GM18873 (cell line): ENCODE measurements at regions not wholly inside any gene's neighbourhood (a gene's known extent, or its start where the extent isn't known, plus 50 kb on each side); places are given as distances from the start of the nearest gene placed in this dataset.
"Not testable (repeated sequence)": the region's sequence is repeated elsewhere in the genome, so short reads cannot be mapped to it uniquely, and the experiment has no call there.

Source experiments
- ATAC-seq: cut with Tn5 transposase; IDR thresholded peaks from one replicate; pipeline ENCODE4 v1.9.1; 2021; ENCODE audit warnings: mild to moderate bottlenecking, moderate library complexity, moderate number of reproducible peaks; ENCODE audit not compliant: unreplicated experiment, low FRiP score

DNA sequence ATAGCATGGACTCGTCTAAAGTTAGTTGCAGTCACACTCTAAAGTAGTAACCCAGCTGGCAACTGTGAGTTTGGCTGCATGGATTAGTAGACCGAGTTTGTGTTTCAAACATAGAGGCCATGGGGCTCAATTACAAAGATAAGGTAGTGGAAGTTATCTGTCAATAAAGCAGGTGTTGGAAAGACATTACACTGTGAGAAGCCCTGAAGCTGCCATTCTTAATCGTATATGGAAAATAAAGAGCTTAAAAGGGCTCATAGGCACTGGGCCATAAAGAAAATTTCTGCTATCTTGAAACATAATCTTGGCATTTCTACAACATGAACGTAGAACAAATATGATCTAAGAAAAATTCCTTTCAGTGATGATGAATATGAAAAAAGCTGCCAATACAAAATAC lies 837.7 kb downstream of the REEP3 start:
- ATAC-seq: no peak

DNA sequence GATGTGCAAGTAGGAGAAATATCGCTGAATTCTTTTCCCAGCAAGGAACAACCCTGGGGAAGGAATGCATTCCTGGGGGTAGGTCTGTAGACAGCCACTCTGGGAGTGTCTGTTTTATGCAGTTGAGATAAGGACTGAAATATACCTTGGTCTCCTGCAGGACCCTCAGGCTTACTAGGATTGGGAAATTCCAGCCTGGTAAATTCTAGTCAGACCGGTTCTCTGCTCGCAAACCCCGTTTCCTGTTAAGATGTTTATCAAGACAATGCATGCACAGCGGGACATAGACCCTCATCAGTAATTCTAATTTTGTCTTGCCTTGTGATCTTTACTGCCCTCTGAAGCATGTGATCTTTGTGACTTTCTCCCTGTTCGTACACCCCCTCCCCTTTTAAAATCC lies 839.0 kb downstream of the REEP3 start:
- ATAC-seq: not testable (repeated sequence)

DNA sequence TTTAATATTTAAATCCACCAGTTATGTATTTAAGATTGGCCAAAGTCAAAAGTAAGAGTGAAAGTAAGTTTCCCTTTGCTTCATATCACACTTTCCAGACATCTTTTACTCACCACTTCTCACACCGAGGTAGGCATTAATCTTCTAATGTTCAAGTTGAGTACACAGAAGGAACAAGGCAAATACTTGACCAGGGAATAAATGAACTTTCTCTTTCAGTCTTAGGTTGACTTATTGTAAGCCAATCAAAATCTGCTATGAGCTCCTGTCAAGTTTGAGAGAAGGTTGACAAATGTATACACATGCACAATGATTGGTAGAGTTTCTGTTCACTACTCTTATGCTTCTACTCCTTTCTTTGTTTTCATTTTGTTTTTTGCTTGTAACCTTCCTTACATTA lies 842.5 kb downstream of the REEP3 start:
- ATAC-seq: no peak

DNA sequence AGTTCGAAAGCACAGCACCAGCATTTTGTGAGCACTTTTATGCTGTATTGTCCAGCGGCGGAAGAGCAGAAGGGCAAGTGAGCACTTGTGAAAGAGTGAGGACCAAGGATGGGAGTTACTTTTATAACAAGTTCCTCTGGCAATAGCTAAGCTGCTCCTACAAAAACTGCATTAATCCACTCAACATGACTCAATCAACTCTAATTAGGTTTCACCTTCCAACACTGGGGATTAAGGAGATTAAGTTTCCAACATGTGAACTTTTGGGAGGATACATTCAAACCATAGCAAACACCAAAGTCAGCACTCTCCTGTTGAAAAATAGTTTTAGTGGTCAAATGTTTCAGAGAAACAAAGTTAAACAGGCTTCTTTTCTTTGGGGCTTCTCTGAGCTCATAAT lies 844.5 kb downstream of the REEP3 start:
- ATAC-seq: no peak

DNA sequence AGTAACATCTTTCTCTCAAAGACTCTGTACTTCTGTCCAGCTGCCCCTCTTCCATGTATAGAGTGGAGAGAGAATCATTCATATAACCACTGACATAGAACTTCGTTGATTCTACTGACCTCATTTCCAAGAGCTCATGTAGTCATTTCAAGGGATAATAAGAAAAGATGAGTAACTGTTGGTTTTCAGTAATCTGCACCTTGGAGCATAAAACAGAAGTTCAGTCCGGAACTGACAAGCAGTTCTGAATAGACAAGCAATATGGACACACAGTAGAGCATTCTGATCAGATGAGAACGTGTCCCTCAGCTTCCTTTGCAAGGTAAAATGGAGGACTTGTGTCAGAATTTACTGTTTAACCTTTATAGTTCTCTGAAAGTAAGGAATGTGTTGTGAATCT lies 847.1 kb downstream of the REEP3 start:
- ATAC-seq: no peak

DNA sequence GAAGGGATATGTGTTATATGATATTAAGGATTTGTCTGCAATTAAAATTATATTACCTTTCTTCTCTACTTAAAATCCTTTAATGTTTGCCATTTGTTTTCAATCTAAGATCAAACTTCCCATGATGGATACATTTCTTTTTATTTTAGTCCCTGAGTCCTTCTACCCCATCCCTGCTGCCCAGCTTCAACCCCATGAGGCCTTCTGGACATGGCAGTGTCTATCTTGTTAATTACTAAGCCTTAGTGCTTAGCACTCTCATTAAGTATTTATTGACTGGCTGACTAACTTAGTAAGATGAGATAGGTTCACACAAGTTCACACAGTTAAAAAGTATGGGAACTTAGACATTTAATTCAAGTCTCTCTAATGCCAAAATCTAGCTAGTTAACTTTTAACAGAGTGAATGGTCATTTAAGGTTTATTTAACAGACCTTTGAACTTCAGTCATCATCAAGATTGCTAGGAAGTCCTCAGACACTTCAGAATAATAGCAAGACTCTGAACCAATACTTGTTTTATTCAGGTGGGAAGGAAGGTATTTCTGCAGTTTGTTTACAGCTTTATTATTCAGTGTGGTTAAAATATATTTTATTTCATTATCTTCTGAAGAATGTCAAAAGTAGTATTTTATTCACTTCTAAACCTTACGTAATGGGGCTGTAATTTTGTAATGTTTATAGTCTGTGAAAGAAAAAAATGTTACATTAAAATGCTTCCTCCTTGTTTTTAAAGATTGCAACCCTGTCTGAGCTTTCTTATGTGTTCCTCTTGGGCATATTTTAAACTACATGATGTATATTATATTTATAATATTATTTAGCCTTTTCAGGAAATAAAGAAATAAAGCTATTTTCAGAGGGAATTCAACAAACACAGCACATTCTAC lies 848.9 kb downstream of the REEP3 start:
- no peak for ATAC-seq

DNA sequence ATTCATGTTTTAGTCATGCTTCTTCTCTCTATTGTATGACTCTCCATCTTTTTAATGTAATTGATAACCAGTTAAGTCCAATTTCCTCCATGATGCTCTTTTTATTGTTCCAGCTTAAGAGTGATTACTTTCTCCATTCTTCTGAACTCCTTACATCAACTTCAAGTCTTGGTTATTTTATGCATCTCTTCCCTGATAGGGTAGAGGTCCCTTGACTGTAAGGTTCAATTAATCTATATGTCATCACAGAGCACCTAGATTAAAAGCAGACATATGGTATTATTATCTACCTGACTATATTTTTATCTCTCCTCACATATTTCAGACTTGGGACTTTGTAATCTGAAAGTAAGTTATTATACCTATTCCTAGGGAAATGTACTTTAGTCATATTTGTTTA lies 853.1 kb downstream of the REEP3 start:
- ATAC-seq: no peak

DNA sequence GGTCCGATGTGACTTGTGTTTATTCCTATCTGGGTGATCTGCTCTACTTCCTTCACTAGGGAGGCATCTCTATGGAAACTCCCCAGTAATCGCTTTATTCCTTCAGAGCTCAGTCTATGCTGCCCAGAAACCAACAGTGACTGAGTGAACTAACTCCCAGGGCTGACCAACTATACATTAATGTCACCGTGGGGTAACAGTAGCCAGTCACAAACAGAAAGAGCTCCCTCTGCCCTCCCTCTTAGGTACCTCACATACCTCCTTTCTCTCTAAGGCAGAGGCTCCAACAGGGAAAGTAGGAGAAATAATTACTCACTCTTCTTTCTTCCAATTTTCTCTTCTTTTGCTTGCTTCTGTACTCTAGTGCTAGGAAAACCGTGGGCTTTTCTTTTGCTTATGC lies 855.0 kb downstream of the REEP3 start:
- ATAC-seq: no peak

DNA sequence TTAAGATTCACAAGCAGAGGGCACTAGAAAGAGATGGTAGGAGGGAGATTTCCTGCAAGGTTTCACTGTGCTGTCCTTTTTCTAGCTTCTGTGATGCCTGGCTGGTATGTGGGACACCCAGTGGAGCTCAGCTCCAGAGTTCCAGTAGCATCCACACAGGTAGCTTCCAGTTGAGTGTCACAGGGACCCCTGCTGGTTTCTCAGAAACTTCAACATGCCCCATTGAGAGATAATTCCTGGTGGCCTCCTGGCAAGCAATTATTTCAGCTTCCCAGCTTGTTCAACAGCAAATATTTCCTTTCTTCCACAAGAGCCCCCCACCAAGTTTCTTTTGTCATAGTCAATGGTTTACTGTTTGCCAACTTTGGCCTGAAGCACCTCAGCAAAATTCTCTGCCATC lies 858.7 kb downstream of the REEP3 start:
- ATAC-seq: no peak

DNA sequence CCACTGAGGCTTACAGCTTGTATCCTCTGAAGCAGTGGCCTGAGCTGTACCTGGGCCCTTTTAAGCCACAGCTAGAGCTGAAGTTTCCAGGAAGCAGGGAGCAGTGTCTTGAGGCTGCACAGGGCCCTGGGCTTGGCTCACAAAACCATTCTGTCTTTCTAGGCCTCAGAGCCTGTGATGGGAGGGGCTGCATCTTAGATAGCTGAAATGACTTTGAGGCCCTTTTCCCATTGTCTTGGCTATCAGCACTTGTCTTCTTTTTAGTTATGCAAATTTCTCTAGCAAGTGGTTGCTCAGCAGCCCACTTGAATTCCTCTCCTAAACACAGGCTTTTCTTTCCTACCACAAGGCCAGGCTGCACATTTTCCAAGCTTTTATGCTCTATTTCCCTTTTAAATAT lies 864.2 kb downstream of the REEP3 start:
- no peak for ATAC-seq

DNA sequence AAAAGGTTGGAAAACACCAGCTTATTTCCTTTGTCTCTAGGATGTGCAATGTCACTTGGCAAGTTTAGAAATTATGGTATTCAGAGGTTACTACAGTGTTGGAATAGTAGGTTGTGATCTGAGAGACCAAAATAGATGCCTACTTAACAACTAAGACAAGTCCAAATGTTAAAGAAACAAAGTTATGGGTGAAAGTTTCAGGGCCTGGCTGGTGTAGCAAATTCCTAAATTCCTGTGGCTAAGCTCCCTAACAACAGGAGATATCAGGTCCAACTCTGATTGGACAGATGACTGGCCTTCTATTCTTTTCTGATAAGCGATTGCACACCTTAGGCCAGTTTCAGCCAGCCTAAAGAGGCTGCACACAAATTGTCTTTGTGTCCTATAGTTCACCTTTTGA lies 873.5 kb downstream of the REEP3 start:
- ATAC-seq: no peak

DNA sequence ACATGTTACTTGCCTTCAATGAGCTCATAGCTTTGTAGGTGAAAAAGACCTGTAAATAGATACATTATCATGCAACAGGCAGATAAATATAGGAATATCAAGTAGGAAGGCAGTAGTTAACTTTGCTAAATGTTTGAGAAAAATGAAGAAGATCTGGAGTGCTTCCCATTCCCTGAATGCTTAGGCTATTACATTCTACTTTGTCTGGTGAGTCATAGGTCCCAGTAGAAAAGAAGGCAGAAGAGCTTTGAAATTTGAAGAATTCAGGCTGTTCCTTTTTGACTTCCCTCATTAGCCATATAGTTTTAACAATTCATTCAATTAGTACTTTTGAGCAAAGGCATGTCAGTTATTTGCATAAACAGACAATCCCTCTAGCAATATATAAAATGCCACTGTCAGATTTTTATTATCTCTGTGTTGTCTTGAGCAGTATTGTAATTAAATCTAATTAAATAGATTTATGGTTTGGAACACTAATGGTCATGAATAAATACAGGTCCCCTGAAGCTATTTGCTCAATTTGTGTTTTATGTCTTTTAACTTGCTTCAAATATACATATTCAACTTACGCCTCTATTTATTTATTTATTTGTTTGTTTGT lies 875.0 kb downstream of the REEP3 start:
- ATAC-seq: no peak

DNA sequence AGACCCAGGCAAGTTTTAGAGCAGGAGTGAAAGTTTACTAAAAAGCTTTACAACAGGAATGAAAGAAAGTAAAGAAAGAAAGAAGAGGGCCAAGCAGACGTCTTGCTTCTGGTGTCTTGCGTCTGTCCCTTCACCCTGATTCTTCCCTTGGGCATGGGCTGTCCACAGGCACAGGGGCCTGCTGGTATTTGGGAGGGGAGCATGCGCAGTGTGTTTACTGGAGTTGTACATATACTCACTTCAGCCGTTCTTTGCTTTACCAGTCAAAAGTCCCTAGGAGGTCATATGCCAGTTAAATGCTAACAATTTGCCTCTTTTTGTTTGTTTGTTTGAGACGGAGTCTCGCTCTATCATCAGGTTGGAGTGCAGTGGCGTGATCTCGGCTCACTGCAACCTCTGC lies 875.9 kb downstream of the REEP3 start:
- ATAC-seq: no peak

DNA sequence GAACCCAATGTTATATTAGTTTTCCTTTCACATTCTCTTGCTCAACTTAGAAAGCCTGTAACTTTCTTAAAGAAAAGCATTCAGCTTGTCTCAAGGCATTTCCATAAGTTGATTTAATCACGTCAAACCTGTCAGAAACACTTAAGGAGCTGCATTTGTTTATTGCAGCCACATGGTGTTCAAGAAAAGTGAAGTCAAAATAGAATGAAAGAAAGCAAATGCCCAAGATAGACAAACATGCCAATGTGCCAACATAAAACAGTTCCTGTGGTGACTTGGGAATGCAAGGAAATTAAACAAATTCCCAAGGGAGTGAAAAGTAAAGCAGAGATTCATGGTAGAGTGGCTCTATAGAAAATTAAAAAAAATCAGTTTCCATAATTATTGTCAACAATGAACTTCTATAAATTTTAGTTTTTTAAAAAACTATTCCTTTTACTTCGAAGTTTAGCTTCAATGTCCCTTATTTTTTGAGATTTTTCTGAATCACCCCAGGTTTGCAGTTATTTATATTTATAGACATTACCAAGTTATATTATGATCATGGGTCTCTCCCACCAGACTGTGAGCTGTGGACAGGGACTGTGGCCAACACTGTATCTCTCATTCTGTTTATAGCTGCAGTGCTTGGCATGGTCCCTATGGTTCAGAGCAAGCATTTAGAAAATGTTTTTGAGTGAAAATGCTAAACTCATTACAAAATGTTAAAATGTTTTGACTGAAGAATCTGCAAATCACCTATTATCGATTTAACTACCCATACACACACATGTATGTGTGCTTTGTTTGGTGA lies 887.4 kb downstream of the REEP3 start:
- ATAC-seq: no peak

DNA sequence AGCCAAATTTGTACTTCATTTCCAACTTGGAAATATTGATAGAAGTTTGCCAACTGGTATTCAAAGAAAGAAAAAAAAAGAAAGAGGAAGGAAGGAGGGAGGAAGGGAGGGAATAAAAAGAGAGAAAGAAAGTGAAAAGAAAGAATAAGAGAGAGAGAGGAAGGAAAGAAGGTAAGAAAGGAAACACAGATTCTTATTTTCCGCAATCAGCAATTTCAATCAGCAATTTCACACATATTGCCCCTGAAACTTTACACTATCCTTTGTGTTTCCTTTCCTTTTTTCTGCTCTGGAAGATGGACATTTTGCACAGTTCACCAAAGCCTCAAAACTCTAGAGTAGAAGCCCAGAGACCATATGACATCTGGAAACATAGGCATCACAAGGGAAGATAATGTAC lies 888.1 kb downstream of the REEP3 start:
- no peak for ATAC-seq

DNA sequence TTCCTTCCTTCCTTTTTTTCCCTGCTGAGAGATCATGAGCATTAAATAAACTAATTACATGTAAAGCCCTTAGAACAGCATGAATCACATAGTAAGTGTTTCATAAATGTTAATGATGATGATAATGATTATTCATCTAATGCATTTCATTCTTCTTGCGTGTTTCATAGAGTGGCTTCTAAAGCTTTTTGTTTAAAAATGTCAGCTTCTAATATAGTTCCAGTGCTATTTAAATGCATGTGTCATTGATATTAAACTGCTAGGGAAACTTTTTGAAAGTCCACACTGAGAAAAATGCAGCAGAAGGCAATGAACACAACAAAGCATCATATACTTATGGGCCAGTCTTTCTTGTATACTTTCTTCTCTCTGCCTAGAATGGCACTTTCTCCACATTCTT lies 894.8 kb downstream of the REEP3 start:
- ATAC-seq: no peak

DNA sequence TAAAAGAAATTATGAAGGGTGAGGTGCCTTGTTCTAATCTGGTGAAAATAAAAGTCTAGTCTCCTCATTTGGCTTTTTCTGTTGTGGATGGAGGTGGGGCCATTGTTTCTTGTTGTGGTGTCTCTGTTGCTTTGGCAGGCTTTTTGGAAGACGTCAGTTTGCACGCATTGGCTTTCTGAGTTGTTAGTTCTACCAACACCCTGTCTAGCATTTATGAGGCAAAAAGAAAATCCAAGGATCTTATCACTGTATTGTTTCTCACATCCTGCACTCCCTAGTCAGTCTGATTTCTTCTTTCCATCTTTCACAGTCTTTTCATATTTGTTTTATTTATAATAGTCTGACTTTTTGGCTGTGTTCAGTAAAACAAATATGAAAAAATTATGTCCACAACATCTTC lies 898.3 kb downstream of the REEP3 start:
- ATAC-seq: no peak

DNA sequence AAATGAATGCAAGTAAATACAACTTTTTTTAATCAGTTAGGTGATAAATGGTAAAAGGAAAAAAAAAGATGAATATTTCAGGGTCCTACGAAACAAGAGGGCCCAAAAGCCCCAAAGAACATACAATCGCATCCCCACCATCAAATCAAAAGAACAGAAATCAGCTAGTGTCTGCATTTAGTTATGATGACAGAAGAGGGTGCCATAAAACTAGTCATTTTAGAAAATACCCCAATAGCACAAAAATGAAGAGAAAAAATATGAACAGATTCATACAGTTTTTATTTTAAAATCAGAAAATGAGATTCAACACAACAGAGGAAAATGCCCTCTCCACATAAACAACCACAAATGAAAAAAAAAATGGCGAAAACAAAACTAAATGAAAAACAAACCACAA lies 905.5 kb downstream of the REEP3 start:
- no peak for ATAC-seq

DNA sequence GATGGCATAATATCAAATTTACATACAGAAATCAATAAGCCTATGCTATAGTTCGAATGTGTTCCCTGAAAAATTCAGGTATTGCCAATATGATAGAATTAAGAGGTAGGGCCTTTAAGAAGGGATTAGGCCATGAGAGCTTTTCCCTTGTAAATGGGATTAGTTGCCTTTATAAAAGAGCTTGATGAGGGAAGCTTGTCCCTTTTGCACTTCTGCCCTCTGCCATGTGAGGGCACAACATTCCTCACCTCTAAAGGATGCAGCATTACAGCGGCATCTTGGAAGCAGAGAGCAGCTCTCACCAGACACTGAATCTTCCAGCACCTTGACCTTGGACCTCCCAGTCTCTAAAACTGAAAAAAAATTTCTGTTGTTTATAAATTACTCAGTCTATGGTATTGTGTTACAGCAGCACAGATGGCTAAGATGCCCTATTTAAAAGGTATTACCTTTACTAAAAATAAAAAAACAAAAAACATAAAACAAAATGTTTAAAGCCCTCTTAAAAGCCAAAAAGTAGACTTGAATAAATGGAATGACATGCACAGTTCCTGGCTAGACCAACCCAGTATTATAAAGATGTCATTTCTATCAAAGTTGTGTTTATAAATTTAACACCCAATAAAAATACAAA lies 909.6 kb downstream of the REEP3 start:
- ATAC-seq: no peak

DNA sequence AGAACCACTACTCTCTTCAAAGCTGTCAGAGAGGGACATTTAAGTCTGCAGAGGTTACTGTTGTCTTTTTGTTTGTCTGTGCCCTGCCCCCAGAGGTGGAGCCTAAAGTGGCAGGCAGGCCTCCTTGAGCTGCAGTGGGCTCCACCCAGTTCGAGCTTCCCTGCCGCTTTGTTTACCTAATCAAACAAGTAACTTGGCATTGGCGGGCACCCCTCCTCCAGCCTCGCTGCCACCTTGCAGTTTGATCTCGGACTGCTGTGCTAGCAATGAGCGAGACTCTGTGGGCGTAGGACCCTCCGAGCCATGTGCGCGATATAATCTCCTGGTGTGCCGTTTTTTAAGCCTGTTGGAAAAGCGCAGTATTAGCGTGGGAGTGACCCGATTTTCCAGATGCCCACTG lies 920.7 kb downstream of the REEP3 start:
- ATAC-seq: not testable (repeated sequence)

DNA sequence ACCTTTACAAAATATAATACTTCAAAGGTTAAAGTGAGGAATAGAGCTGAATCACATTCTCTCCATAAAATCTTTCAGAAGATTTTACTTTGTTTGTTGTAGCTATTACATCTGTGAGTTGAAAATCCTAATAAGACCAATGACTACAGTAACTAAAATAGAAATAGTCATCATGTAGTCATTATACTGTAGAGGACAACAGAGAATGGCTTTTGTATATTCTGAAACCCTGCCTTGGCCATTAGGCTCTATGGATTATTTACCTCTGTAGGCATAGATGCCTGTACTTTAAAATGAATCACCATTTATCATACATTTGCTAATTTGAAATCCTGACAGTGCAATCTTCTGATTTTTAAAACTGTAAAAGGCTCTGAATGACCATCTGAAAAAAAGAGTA lies 923.0 kb downstream of the REEP3 start:
- no peak for ATAC-seq
